ENCODE measurements at regions not wholly inside any gene's neighbourhood (a gene's known extent, or its start where the extent isn't known, plus 50 kb on each side); places are given as distances from the start of the nearest gene placed in this dataset.

DNA sequence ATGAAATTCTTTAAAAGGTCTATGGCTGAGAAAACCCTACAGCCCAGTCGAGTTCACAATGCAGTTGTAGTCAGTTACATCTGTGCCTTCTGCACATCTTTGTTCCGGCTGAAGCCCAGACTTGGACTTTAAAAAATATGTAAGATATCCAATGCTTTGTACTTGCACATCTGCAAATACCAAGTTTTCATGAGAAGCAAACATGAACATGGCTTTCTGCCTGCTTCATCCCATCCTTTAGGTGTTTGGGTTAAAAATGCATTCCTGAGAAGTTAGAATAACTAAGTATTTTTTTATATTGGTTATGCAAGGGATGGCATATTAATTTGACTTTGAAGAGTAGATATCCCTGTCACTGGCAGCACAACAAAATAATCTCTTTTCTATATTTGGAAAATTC lies 528.4 kb downstream of the METTL15 start:
- DNase-seq = no peak

DNA sequence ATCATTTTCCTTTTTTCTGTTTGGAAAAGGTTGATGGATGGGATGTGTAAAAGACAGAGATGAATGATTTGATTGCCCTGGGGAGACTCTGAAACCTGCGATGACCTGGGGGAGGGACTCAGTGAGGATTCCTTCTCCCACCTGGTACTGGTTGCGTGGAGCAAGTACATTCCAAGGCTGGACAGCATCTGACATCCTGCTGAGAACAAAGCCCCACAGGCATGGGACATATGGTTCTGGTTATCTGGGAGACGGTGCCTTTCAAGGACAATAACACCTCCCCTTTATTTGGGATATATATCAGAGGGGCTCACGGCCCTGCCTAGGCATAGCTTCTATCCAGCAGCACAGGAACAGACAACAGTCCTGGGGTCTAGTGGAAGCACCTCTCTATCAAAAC lies 527.8 kb downstream of the METTL15 start:
- DNase-seq = no peak

DNA sequence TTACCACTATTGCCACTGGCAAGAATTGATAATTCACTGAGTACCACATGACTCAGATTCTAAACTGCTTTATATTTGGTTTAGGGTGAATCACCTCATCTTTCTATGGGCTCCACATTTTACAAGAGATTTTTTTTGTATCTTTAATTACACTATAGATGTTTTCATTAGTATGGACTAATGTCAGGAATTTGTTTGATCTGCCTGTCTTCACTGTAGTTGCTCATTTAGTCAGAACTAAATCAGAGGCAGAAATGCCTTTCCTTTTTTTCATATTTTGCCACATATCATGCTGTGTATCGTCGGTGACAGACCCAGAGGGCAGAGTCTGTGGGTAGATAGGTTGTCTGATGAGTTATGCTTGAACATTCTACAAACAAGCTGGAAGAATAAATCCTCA lies 524.1 kb downstream of the METTL15 start:
- DNase-seq = no peak

DNA sequence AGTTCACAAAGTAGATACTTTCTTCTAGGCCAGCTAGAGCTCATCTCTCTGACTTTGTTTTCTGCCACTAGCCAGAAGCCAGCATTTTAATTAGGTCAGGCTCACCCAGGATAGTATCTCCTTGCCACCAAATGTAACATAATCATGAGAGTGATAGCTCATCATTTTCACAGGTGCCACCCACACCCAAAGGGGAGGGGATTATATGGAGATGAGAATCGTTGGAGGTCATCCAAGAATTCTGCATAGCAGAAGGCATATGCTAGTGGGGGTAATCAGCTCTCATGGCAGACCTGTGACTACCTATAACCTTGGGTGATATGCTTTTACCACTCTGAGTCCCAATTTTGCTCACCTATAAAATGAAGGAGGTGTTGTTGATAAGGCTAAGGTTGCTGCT lies 523.0 kb downstream of the METTL15 start:
- no peak for DNase-seq

DNA sequence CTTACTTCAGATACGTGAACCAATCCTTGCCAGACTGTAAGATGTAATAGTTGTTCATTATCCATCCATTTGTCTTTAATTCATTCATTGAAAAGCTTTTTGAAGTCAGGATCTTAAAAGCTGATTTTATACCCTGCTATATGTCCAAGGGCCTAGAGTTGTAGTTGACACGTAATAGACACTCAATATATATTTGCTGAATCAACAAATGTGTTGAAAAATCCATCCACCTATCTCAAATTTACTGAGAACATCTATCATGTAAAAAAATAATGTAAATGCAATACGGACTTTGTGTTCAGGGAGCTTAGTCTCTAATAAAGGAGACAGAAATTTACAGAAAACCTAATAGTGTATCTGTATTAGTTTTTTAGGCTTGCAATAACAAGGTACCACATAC lies 521.0 kb downstream of the METTL15 start:
- no peak for DNase-seq

DNA sequence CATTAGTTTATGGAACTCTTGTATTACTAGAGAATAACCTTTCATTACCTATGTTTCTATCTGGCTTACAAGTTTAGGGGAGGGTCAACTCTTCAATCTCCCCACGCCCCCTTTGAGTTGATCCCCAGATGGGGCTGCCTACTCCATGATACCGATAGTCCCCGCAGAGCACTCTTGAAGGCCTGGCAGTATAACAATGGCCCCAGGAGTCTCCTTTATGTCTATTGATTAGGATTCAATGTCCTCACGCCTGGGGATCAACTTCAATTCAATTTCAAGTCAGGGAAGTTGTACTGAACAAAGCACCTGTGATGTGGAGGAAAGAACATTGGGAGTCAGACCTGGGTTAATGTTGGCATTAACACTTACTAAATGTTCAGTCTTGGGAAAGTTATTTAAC lies 520.2 kb downstream of the METTL15 start:
- no peak for DNase-seq

DNA sequence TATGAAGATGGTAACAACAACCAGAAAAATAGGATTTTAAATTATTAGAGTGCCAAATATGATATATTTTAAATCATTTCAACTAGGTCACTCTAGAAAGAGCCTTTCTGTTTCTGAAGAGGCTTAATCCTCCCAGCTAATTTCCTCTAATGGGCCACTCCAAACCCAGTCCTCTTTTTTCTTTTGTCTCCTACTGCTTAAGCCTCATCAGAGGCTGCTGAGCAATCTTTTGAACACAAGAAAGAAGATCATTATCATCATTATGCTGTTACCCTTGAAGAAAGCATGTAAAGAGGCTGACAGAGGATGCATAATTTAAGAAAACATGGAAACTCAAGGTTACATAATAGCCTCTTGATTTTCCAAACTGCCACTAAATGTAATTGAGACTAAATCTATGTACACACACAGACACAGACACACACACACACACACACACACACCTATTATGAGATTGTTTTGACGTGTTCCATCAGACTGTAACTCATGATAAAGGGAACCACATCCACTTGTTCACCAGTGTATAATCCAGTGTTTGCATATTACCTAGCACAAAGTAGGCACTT lies 519.6 kb downstream of the METTL15 start:
- DNase-seq = no peak

DNA sequence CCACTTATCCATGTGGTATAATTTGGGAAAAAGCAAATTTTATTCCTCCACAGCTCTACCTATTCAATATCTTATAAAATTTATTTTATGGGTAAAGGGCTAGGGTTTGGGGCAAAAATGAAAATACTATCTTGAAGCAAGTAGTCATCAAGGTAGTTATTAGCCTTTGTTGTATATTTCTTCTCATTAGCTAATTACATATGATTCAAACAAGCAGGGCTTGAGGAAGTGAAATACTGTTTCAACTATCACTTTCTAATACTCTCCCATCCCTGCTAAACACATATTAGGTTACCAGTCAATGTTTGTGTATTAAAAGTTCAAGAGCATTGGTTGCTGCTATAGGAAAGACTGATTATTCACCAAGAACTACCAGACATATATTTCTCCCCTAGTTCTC lies 517.3 kb downstream of the METTL15 start:
- DNase-seq = no peak

DNA sequence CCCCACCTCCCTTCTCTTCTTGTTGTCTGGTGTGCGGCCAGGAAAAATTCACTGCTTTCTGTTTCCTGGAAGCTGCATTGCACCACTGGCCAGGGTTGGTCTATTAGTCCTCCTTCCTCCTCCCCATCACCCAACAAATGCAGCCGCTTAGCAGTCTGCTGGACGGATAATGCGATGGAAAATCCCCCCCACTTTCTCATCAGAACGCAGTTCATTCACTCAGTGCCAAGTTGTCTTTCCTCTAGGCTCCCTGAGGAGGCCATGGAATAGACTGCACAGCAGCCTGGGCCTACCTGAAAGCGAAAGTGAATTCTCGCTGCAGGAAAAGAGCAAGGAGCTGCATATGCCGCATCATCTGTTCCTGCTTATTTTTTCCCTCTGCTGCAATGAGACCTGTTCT lies 513.6 kb downstream of the METTL15 start:
- DNase-seq = no peak

DNA sequence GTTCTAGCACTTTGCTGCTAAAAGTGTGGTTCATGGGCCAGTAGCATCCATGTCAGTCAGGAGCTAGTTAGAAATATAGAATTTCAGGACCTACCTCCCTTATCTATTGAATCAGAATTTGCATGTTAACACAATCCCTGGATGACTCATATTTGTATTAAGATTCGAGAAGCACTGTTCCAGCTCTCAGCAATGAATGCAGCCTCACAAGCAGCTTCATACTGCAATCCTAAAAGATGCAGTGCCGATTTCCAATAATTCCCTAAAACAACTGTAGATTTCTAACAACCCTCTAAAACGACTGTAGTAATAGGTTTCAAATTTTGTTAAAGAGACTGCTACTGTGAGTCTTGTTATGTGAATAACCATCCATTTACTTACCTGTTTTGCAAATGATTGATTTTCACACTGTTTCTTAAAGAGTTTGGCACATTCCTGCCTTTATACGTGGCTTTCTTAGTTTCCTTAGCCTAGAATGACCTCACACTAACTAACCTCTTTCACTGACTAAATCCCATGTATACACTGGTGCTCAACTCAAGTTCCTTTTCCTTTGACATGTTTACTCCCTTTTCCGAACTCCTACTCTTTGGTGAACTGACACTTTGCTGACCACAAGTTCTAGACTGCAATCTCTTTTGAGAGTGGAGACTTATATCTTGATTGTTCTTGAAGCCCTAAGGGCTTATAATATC lies 511.8 kb downstream of the METTL15 start:
- no peak for DNase-seq

DNA sequence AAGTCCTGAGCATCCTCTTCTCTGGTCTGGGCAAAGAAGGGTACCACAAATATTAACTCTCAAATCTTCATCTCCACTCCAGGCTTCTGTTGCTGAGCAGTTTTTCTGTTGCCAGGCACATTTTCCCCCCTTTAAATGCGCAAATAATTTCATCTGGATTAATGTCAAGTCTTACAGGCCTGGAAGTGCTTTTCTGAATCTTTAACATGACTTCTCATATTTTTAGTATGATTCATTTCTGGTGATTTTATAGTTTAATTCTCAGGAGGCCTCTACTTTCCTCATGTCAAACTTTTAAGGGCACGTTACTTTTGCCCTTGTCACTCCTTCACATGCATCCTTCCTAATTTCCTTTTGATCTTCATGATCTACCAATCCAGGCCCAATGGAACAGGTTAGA lies 510.2 kb downstream of the METTL15 start:
- DNase-seq = no peak

DNA sequence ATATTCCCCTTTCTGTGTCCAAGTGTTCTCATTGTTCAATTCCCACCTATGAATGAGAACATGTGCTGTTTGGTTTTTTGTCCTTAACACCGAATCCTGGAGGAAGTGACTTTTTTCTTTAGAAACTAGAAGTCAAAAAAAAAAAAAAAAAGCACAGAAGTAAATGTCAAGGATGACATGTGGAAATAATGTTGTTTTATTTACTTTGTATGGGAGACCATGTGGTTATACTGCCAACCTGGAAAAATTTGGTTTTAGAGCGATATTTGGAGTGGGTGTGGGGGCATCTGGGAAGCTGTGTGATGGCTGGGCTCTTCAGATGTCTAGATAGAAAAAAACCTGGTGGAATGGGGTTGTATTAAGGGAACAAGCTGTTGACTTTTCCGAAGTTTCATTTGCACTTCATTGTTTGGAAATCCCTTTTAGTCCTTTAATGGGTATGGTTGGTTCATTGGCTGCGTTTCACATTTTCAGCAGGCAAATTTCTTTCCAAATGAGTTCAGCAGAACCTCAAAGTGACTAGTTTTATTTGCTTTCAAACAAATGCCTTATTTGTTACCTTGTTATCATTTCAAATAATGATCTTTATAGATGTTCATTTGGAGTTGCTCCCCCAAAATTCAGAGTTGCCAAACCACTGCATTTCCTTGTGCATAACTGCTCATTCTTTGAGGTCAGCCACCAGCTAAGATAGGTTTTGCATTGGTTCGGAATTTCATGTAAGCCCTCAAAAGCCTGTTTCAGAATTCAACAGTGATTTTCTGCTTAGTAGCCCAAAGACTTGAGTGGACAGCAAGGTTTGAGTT lies 508.2 kb downstream of the METTL15 start:
- no peak for DNase-seq

DNA sequence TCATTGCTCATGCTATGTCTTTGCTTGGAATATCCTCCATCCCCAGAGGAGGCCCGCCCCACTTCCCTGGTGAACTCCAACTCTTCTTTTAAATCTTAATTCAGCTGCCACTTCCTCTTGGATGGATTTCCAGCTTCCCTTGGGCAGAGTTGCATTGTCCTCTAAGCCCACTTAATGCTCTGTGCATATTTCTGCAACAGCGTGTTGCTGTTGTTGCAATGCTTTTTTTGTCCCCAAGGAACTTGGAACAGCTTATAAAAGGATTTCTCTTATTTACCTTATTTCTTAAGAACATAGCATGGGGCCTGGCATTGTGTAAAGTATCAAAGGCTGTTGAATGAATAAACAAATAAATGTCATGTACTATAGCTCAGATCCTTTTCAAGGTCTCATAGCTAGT lies 507.4 kb downstream of the METTL15 start:
- no peak for DNase-seq

DNA sequence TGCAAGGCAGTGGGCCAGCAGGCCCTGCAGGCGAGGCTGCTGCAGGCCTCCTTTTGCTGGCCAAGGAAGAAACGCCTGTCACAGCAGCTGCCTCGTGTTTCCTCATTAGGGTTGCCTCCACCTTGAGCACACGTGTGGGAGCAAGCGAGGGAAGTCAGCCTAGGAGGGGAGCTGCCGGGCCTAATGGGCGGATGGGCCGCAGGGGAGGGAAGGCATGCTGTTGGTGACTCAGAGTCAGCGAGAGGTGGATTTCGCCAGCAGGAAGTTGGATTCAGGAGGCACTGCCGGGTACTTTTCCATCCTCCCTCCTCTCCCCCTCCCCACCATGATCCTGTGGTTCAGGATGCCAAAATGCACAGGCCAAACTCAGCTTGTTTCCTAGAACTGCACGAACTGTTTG lies 498.7 kb downstream of the METTL15 start:
- no peak for DNase-seq

DNA sequence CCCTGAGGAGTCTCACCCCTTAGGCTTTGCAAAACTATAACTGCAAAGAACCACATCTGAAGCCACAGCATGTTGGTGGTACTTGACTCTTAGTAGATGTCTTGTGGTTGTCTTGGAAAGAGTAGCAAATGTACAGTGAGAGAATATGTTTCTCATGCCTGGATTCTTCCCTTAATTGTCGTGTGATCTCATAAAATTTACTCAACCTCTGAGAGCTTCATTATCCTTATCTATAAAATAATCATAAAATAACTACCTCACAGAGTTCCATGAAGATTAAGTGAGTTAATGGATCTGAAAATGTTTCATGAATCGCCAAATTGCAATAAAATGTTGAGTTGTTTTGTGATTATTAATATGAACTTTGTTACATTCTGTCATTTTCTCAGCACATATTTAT lies 491.5 kb downstream of the METTL15 start:
- no peak for DNase-seq

DNA sequence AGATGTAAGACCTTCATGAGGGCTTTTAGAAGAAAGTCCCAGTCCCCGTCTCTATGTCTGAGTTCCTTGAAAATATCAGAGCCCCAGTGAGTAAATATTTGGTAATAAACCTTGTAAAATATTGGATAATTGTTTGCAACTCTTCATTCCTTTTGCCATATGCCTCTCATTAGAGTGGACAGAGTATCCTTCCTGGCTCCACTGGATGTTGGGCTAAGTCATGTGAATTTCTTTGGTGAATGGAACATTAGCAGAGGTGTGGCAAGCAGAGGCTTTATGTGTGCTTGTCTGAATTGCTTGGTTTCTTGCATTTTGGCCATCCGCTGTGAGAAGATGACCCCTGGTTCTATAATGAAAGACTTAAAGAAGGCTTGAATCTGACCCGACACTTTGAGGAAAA lies 490.3 kb downstream of the METTL15 start:
- no peak for DNase-seq

DNA sequence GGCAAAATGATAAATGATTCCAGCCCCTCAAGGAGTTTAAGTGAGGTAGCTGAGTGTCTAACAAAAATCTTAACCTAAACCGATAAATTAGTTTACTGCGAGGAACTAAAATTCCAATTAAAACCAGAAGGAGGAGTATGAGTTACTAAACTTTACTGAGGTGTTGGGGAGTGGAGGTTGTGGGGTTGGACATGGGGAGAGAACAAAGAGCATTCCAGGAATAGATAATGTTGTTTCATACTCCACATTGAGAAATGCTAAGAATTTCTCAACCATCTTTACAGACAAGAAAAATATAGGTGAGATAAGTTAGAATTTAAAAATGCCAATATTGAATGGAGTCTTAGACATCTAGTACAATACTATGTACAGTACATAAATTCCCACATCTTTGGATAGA lies 488.6 kb downstream of the METTL15 start:
- no peak for DNase-seq

DNA sequence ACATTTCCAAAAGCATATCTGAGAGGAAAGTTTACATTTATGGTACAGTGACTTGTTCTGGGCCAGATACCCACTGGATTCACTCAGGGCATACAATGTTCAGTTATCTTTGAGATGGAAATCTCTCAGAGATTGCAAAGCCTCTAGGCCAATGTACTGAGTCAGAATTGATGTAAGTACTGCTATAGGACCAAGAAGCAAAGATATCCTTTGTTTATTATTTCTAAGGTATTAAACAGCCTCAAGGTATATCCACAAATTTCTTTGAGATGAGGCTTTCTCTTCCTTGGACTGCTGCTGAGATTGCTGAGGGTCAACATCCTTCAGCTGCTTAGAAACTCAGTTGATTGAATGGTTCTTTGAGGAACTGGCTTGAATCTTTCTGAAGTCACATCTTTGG lies 484.0 kb downstream of the METTL15 start:
- no peak for DNase-seq

DNA sequence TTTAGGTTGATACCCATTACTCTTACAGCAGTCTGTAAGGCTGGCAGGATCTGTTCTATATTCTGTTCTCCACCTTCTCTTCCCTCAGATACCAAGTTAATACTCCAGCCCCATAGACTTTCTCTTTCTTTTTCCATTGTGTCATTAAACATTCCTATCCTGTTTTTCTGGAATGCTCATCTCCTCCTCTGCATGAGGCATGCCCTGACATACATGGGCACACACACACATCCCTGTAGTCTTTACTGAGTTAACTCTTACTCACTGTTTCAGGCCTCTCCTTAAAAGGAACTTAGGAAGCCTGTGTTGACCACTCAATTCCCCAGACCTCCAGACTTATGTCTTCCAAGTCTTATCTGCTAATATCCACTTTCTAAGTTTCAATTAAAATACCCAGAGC lies 476.8 kb downstream of the METTL15 start:
- DNase-seq = no peak

DNA sequence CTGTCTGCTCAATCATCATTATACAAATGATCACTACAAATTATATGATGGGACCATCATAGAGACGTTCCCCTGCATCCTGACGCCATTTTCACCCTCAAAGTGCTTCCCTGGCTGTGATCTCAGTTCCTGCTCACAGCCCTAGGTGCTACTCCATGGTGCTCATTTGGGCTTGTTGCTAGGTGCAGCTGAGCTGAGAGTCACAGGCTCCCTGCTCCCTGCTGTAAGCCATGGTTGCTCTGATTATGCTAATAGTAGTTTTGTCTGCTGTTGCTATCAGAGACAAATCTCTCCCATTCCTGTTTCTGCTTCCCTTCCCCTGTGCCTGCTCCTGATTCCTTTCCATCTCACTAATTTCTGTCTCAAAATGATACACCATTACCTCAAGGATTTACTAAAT lies 474.3 kb downstream of the METTL15 start:
- no peak for DNase-seq

DNA sequence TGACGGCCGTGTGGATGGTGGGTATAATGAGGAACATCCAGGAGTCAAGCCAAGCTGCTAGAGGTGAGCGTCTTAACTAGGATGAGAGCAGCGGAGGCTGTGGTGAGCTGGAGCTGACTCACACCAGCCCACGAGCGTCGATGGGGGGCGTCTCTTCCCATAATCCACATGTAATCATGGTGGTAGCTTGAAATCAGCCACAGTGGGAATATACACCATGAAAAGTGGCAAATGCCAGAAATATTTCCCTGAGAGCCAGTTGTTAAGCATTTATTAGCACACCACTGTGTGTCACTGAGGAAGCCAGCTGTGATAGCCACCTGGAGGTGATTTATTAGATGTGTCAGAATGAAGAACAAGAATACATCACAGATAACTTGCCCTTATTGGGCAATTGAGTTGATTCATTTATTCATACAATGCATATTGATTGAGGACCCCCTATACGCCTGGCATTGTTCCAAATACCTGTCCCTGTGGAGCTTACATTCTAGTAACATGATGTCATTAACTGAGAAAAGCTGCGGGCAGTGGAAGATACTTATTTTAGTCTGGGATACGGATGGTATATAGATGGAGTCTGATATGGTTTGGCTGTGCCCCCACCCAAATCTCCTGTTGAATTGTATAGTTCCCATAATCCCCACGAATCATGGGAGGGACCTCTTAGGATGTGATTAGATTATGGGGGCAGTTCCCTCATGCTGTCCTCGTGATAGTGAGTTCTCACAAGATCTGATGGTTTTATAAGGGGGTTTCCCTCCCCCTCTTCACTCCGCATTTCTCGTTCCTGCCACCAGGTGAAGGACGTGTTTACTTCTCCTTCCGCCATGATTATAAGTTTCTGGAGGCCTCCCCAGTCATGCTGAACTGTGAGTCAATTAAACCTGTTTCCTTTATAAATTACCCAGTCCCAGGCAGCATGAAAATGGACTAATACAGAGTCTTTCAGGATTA lies 473.4 kb downstream of the METTL15 start:
- no peak for DNase-seq

DNA sequence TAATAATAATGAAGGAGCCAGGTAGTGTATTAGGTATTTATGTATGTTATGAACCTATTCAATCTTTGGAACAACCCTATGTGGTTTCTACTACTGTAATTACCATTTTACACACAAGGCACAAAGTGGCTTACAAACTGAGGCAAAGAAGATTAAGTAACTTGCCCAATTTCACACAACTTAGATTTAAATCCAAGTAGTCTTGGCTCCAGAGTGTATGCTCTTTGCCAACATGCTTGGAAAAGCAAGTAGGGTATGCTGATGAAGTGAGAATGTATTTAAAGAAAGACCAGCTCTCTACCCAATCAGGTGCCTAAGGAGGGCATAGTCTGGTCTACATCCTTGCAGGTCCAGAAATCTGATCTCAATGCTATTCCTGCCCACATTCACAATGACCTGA lies 463.2 kb downstream of the METTL15 start:
- no peak for DNase-seq

DNA sequence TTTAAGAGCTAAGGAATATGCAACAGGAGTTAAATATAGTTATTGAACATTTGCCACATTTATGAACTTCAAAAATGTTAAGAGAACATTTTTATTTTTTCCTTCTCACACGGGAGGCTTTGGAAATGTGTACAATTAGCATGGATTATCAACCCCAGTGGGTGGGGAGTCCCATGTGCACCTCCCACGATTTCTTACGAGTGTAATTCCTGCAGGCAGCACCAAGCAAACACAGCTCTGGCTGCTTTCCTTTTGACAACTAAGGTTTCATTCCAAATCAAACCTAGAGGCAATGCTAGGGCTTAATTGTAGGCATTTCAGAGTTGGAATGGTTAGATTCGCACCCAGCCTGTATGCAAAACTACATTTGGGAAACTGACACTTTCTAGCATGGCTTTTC lies 460.9 kb downstream of the METTL15 start:
- no peak for DNase-seq
